Spleen (tissue), 11 donors: ENCODE measurements at regions not wholly inside any gene's neighbourhood (a gene's known extent, or its start where the extent isn't known, plus 50 kb on each side); places are given as distances from the start of the nearest gene placed in this dataset.
A peak's percentile ranks its signal among the peaks of the same experiment; 100 is the strongest.

Experiments
- DNase-seq: peaks from one replicate; pipeline ENCODE4 v3.0.0-alpha.2; 2020
- H3K27ac ChIP-seq, 8 donors: fragments of 200-600 bp; sonication (generic) in 7 of 8; 1 replicate in 4 of 8; 2 replicates in 4 of 8; pipeline versions ENCODE4 v1.5.0 to v1.8.0; 2016 to 2021; ENCODE audit warnings: inconsistent platforms in 4 of 8, mild to moderate bottlenecking in 4 of 8, moderate library complexity in 1 of 8
- H3K27me3 ChIP-seq, 7 donors: fragments of 200-600 bp; sonication (generic) in 6 of 7; replicated peaks in 1 of 7; 1 replicate in 4 of 7; 2 replicates in 3 of 7; pipeline versions ENCODE4 v1.5.0 to v1.8.0; 2016 to 2021; ENCODE audit warnings: inconsistent platforms in 3 of 7, mild to moderate bottlenecking in 1 of 7
- H3K36me3 ChIP-seq, 6 donors: fragments of 200-600 bp; sonication (generic) in 5 of 6; 1 replicate in 4 of 6; 2 replicates in 2 of 6; pipeline versions ENCODE4 v1.5.0 to v1.8.0; 2016 to 2021; ENCODE audit warnings: inconsistent platforms in 2 of 6
- H3K4me1 ChIP-seq, 6 donors: fragments of 200-600 bp; sonication (generic) in 5 of 6; 1 replicate in 3 of 6; 2 replicates in 3 of 6; pipeline versions ENCODE4 v1.5.0 to v1.8.0; 2016 to 2021; ENCODE audit warnings: inconsistent platforms in 3 of 6
- H3K4me3 ChIP-seq, 8 donors: fragments of 200-600 bp; sonication (generic) in 7 of 8; 1 replicate in 4 of 8; 2 replicates in 4 of 8; pipeline versions ENCODE4 v1.5.0 to v1.8.0; 2016 to 2021; ENCODE audit warnings: inconsistent platforms in 4 of 8, mild to moderate bottlenecking in 4 of 8, moderate library complexity in 2 of 8
- H3K9me3 ChIP-seq, 8 donors: fragments of 200-600 bp; sonication (generic) in 7 of 8; 1 replicate in 4 of 8; 2 replicates in 4 of 8; pipeline versions ENCODE4 v1.5.0 to v1.8.0; 2016 to 2021; ENCODE audit warnings: inconsistent platforms in 4 of 8
- POLR2A ChIP-seq, 3 donors: fragments of 450-650 bp; IDR thresholded peaks; one replicate each; pipeline ENCODE4 v1.5.1; 2017; ENCODE audit warnings: antibody characterized with exemption in 3 of 3, mild to moderate bottlenecking in 1 of 3
- POLR2AphosphoS5 ChIP-seq, 3 donors: sonication (generic); formaldehyde crosslinking; IDR thresholded peaks; one replicate each; pipeline ENCODE4 v1.5.1; 2017; ENCODE audit warnings: antibody characterized with exemption in 3 of 3
- WGBS, 5 donors: extraction: QIAGEN DNeasy Blood & Tissue Kit in 3 of 5; methylation state at CpG; one replicate each; pipeline versions ENCODE4 v1.1.5 to v1.1.7; 2013 to 2018; 5-methylcytosine and 5-hydroxymethylcytosine counted together
- intact Hi-C: fragments of 100-400 bp; cut with DNase I; formaldehyde crosslinking; loops from one replicate; pipeline ENCODE4 v1.15.0; 2023; ENCODE audit warnings: low total_unique reads
- TF ChIP-seq, protein P1 (sequence below), 11 experiments: fragments of 200-600 bp in 7 of 11; fragments of 450-650 bp in 4 of 11; sonication (generic) in 4 of 11; IDR thresholded peaks in 8 of 11; conservative IDR thresholded peaks in 3 of 11; 1 replicate in 7 of 11; 2 replicates in 4 of 11; pipeline versions ENCODE4 v1.4.0 to v1.8.0; 2016 to 2021; ENCODE audit warnings: antibody characterized with exemption in 11 of 11, inconsistent platforms in 4 of 11, mild to moderate bottlenecking in 1 of 11
- donor health status: healthy with polysubstance abuse.
- donor health status: DM: no; HTN: no; CAD: no; lungs with moderate emphysema.
- donor health status: DM: no; HTN: no; CAD: no.
- donor health status: Bipolar disorder and iron deficiency.
- donor health status: healthy.
- donor health status: DM: no; HTN: no; CAD: no.
- donor health status: DM: yes; HTN: yes; CAD: no.

GRCh38 chr10:110398419-110399105, 93.8 kb upstream of the SMNDC1 start:
- H3K27ac ChIP-seq, result peak overlapping the region in 5 of 8 donors; percentile 23 to 52 (median 43)
- H3K9me3 ChIP-seq, result no peaks in the 10 kb centered on the region
- H3K4me3 ChIP-seq, result no peak overlapping the region
- H3K36me3 ChIP-seq, result no peaks in the 10 kb centered on the region
- 63 to 78% (median 68%) methylated on average over 9 of the region's 9 CpGs for WGBS, 5 donors
- intact Hi-C loops, result no loop called here
- peaks cover 0 to 19% (median 9%) of the 10 kb centered on the region in 6 donors for H3K4me1 ChIP-seq
- no peaks in the 10 kb centered on the region for H3K27me3 ChIP-seq
- DNase-seq, result no peak
- TF ChIP-seq POLR2AphosphoS5 (IDR thresholded peaks at IDR 0.05) (no peak), POLR2A (IDR thresholded peaks at IDR 0.05) (no peak)
- TF ChIP-seq, protein P1, sequence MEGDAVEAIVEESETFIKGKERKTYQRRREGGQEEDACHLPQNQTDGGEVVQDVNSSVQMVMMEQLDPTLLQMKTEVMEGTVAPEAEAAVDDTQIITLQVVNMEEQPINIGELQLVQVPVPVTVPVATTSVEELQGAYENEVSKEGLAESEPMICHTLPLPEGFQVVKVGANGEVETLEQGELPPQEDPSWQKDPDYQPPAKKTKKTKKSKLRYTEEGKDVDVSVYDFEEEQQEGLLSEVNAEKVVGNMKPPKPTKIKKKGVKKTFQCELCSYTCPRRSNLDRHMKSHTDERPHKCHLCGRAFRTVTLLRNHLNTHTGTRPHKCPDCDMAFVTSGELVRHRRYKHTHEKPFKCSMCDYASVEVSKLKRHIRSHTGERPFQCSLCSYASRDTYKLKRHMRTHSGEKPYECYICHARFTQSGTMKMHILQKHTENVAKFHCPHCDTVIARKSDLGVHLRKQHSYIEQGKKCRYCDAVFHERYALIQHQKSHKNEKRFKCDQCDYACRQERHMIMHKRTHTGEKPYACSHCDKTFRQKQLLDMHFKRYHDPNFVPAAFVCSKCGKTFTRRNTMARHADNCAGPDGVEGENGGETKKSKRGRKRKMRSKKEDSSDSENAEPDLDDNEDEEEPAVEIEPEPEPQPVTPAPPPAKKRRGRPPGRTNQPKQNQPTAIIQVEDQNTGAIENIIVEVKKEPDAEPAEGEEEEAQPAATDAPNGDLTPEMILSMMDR (IDR thresholded peaks at IDR 0.05 in 8 of 11, conservative IDR thresholded peaks at IDR 0.05 in 3 of 11), result no peak

GRCh38 chr10:110399106-110399964, 94.6 kb upstream of the SMNDC1 start:
- no peak for DNase-seq

DNA sequence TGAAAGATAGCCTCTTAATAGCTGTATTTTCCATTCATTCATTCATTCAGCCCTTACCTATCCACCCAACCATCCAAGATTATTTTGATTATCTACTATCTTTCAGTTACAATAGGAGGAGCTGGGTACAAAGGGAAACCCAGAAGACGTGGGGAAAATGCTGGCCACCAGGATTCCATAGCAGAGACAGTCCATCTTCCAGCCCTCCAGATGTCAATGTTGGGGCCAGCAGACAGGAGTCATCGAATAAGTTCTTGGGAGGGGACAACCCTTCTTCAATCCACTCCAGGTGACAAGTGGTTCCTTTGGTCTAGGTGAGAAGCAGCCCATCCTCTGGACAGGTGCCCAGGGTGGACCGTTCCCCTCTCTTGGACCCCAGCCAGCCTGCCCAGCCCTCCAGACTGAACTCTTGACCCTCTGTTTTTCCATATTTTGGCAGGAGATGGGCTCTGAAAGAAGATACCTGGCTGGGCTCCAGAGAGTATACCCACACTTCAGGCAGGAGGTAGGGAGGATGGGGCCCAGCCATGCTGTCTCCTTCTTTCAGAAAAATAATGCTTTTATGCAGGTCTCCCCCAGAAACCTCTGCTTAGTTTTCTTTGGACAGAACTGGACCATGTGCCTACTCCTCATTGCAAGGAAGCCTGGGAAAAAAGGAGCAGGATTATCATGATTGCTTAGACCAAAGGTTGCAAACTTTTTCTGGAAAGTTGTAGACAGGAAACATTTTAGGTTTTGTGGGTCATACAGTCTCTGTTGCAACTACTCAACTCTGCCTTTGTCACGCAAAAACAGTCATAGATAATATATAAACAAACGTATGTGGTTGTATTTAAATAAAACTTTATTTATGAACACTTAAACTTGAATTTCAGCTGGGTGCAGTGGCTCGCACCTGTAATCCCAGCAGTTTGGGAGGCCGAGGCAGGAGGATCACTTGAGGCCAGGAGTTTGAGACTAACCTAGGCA, 95.5 kb upstream of the SMNDC1 start:
- Histone ChIP-seq H3K4me3 (no peak overlapping the region), H3K27me3 (no peaks in the 10 kb centered on the region), H3K9me3 (no peaks in the 10 kb centered on the region), H3K36me3 (no peaks in the 10 kb centered on the region), H3K4me1 (peaks cover 0 to 18% (median 9%) of the 10 kb centered on the region in 6 donors), H3K27ac (no peak overlapping the region)
- intact Hi-C loops, result no loop called here
- TF ChIP-seq POLR2A (IDR thresholded peaks at IDR 0.05) (no peak), POLR2AphosphoS5 (IDR thresholded peaks at IDR 0.05) (no peak)
- TF ChIP-seq, protein P1 (IDR thresholded peaks at IDR 0.05 in 8 of 11, conservative IDR thresholded peaks at IDR 0.05 in 3 of 11), result no peak
- DNase-seq, result no peak
- WGBS, 5 donors, result 81 to 93% (median 85%) methylated on average over 7 of the region's 7 CpGs

More at GRCh38 chr10:110399106-110399964, 94.6 kb upstream of the SMNDC1 start:
- H3K27ac ChIP-seq, result peak overlapping the region in 5 of 8 donors; percentile 23 to 52 (median 43)
- intact Hi-C loops, result no loop called here
- TF ChIP-seq POLR2AphosphoS5 (IDR thresholded peaks at IDR 0.05), result peak in 1 of 3 donors; percentile 49
- TF ChIP-seq, protein P1 (IDR thresholded peaks at IDR 0.05 in 8 of 11, conservative IDR thresholded peaks at IDR 0.05 in 3 of 11), result no peak
- H3K9me3 ChIP-seq, result no peaks in the 10 kb centered on the region
- H3K27me3 ChIP-seq, result no peaks in the 10 kb centered on the region
- 58 to 82% (median 62%) methylated on average over 9 of the region's 9 CpGs for WGBS, 5 donors
- no peak overlapping the region for H3K4me3 ChIP-seq
- peaks cover 0 to 19% (median 9%) of the 10 kb centered on the region in 6 donors for H3K4me1 ChIP-seq
- H3K36me3 ChIP-seq, result no peaks in the 10 kb centered on the region
